ENCODE measurements at regions not wholly inside any gene's neighbourhood (a gene's known extent, or its start where the extent isn't known, plus 50 kb on each side); places are given as distances from the start of the nearest gene placed in this dataset.

DNA sequence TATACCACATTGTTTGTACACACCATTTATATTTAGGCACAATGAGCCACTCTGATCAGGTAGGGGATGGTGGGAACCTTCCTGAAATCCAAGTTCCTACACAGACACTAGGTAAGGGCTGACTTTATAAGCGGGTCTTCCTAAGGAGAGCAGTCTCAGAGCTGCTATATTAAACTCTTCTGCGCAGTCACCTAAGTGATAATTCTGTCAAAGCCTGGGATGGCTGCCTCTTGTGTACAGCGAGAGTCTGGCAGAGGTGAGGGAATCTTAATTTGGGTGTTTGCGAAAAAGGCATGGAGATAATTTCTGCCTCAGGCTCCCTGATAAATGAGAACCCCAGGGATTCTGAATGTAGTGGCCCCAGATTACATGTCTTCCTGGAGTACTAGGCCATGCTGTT, 113.1 kb downstream of the EDEM1 start:
- no peak for TF ChIP-seq EZH2 (conservative IDR thresholded peaks at IDR 0.05; ENCODE audit: low read depth, low read length)
- no peak for TF ChIP-seq ATF7 (IDR thresholded peaks at IDR 0.05)
- no peak for TF ChIP-seq ATF7 (CRISPR knock-in tag; IDR thresholded peaks at IDR 0.05)
- TF ChIP-seq MAX (IDR thresholded peaks at IDR 0.05) = no peak
